ENCODE measurements at regions not wholly inside any gene's neighbourhood (a gene's known extent, or its start where the extent isn't known, plus 50 kb on each side); places are given as distances from the start of the nearest gene placed in this dataset.

GRCh38 chr4:63308697-63309096 is 1100.6 kb downstream of the TECRL start:
- Histone ChIP-seq H3K79me2 (ENCODE audit: control insufficient read depth, insufficient read depth, low read length) (no peaks in the 10 kb centered on the region), H4K20me1 (ENCODE audit: control insufficient read depth, extremely low read depth, insufficient read depth, low read length) (no peaks in the 10 kb centered on the region), H3K4me2 (ENCODE audit: control insufficient read depth, extremely low read depth, insufficient read depth, low read depth, low read length) (no peak overlapping the region), H3K9me1 (ENCODE audit: control insufficient read depth, extremely low read depth, insufficient read depth, low read length) (no peaks in the 10 kb centered on the region), H3K27ac (ENCODE audit: control insufficient read depth, insufficient read depth, low read length) (no peak overlapping the region), H3K27me3 (ENCODE audit: control insufficient read depth, extremely low read depth, insufficient read depth, low read length) (no peaks in the 10 kb centered on the region), H3K4me1 (ENCODE audit: control insufficient read depth, extremely low read depth, insufficient read depth, low read length) (no peaks in the 10 kb centered on the region), H2AFZ (ENCODE audit: control insufficient read depth, low read length) (peak overlapping the region; percentile 44), H3K9me3 (ENCODE audit: control insufficient read depth, low read depth, low read length) (no peaks in the 10 kb centered on the region), H3K9ac (ENCODE audit: control insufficient read depth, extremely low read depth, insufficient read depth, low read length) (no peak overlapping the region), H3K4me3 (ENCODE audit: control insufficient read depth in 2 of 3, extremely low read depth in 1 of 3, insufficient read depth in 2 of 3, low read depth in 1 of 3, low read length in 3 of 3) (no peak overlapping the region), H3K36me3 (ENCODE audit: control insufficient read depth in 2 of 2, extremely low read depth in 1 of 2, insufficient read depth in 2 of 2, low read length in 2 of 2) (no peaks in the 10 kb centered on the region)
- TF ChIP-seq EZH2 (IDR thresholded peaks at IDR 0.05; ENCODE audit: low read length) = no peak
- TF ChIP-seq, protein P1, sequence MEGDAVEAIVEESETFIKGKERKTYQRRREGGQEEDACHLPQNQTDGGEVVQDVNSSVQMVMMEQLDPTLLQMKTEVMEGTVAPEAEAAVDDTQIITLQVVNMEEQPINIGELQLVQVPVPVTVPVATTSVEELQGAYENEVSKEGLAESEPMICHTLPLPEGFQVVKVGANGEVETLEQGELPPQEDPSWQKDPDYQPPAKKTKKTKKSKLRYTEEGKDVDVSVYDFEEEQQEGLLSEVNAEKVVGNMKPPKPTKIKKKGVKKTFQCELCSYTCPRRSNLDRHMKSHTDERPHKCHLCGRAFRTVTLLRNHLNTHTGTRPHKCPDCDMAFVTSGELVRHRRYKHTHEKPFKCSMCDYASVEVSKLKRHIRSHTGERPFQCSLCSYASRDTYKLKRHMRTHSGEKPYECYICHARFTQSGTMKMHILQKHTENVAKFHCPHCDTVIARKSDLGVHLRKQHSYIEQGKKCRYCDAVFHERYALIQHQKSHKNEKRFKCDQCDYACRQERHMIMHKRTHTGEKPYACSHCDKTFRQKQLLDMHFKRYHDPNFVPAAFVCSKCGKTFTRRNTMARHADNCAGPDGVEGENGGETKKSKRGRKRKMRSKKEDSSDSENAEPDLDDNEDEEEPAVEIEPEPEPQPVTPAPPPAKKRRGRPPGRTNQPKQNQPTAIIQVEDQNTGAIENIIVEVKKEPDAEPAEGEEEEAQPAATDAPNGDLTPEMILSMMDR (optimal IDR thresholded peaks at IDR 0.05 in 1 of 3, IDR thresholded peaks at IDR 0.05 in 1 of 3, conservative IDR thresholded peaks at IDR 0.05 in 1 of 3; ENCODE audit: extremely low read depth in 1 of 3, insufficient read depth in 2 of 3, low read length in 3 of 3) = no peak
- DNase-seq (ENCODE audit: low read depth, low spot score) (no peak), FAIRE-seq (no peak)
- dilution Hi-C loops (cut with MboI; ENCODE audit: extremely low pct_ligation_motif_present, low sequenced_read_pairs) = no loop called here

GRCh38 chr4:63302792-63303191 is 1106.5 kb downstream of the TECRL start:
- DNase-seq (ENCODE audit: low read depth, low spot score) (no peak), FAIRE-seq (no peak)
- H2AFZ ChIP-seq (ENCODE audit: control insufficient read depth, low read length) = no peak overlapping the region
- H3K4me2 ChIP-seq (ENCODE audit: control insufficient read depth, extremely low read depth, insufficient read depth, low read depth, low read length) = no peak overlapping the region
- TF ChIP-seq, protein P1 (optimal IDR thresholded peaks at IDR 0.05 in 1 of 3, IDR thresholded peaks at IDR 0.05 in 1 of 3, conservative IDR thresholded peaks at IDR 0.05 in 1 of 3; ENCODE audit: extremely low read depth in 1 of 3, insufficient read depth in 2 of 3, low read length in 3 of 3) = no peak
- TF ChIP-seq EZH2 (IDR thresholded peaks at IDR 0.05; ENCODE audit: low read length) = no peak
- no peaks in the 10 kb centered on the region for H3K27me3 ChIP-seq (ENCODE audit: control insufficient read depth, extremely low read depth, insufficient read depth, low read length)
- dilution Hi-C loops (cut with MboI; ENCODE audit: extremely low pct_ligation_motif_present, low sequenced_read_pairs) = no loop called here
- H3K9ac ChIP-seq (ENCODE audit: control insufficient read depth, extremely low read depth, insufficient read depth, low read length) = no peak overlapping the region
- H3K36me3 ChIP-seq (ENCODE audit: control insufficient read depth in 2 of 2, extremely low read depth in 1 of 2, insufficient read depth in 2 of 2, low read length in 2 of 2) = no peaks in the 10 kb centered on the region
- H3K4me1 ChIP-seq (ENCODE audit: control insufficient read depth, extremely low read depth, insufficient read depth, low read length) = no peaks in the 10 kb centered on the region
- no peaks in the 10 kb centered on the region for H3K9me1 ChIP-seq (ENCODE audit: control insufficient read depth, extremely low read depth, insufficient read depth, low read length)
- no peak overlapping the region for H3K4me3 ChIP-seq (ENCODE audit: control insufficient read depth in 2 of 3, extremely low read depth in 1 of 3, insufficient read depth in 2 of 3, low read depth in 1 of 3, low read length in 3 of 3)
- no peaks in the 10 kb centered on the region for H4K20me1 ChIP-seq (ENCODE audit: control insufficient read depth, extremely low read depth, insufficient read depth, low read length)
- H3K9me3 ChIP-seq (ENCODE audit: control insufficient read depth, low read depth, low read length) = no peaks in the 10 kb centered on the region
- no peaks in the 10 kb centered on the region for H3K79me2 ChIP-seq (ENCODE audit: control insufficient read depth, insufficient read depth, low read length)
- H3K27ac ChIP-seq (ENCODE audit: control insufficient read depth, insufficient read depth, low read length) = no peak overlapping the region

Data from keratinocyte (primary cell).